ENCODE measurements at regions not wholly inside any gene's neighbourhood (a gene's known extent, or its start where the extent isn't known, plus 50 kb on each side); places are given as distances from the start of the nearest gene placed in this dataset.
"Not testable (repeated sequence)": the region's sequence is repeated elsewhere in the genome, so short reads cannot be mapped to it uniquely, and the experiment has no call there.

DNA sequence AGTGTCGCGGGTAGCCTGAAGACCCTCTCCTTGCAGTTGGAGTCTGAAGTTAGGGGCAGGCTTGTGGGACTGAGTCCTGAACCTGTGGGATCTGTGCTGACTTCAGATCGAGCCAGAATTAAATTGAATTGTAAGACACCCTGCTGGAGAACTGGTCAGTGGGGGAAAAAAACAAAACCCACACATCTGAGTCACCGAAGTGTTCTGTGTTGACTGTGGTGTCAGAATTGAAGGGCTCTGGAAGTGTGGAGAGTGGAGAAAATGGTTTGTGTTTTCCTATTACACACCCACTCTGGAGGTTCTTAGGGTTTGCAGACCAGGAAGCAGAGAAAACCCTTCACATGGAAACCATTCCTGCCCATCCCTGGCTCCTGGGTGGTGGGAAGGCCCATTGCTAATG, 209.5 kb upstream of the GALNT2 start:
- CTCF ChIA-PET, result no interaction called here
- Mint-ChIP-seq H3K4me3 (no peak overlapping the region), H3K9me3 (no peaks in the 10 kb centered on the region)

DNA sequence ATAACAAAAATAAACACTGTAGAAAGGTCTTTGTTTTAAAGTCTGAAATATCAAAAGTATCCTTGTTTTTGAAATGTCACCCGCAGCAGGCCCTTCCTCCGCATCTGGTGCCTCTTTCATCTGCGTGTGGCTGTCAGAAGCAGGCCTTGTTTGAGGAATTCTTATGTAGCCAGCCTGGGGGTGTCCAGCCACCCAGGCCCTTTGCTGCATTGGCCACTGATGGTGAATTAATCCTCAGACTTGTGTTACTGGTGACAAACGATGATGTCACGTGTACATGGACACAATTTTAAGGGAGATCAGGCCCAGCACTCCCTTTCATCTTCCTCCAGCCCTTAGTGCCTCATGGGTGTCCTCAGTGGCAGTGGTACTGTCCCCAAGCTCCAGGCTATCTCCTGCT, 208.0 kb upstream of the GALNT2 start:
- Mint-ChIP-seq H3K9me3 (no peaks in the 10 kb centered on the region), H3K27ac (no peak overlapping the region), H3K4me1 (peaks cover 13% of the 10 kb centered on the region), H3K4me3 (no peak overlapping the region), H3K36me3 (ENCODE audit: low read depth) (no peaks in the 10 kb centered on the region), H3K27me3 (peaks cover 5% of the 10 kb centered on the region)
- no peak for DNase-seq
- POLR2A ChIA-PET, result no interaction called here
- CTCF ChIA-PET, result no interaction called here

More for the DNA sequence above, 209.5 kb upstream of the GALNT2 start:
- peaks cover 5% of the 10 kb centered on the region for H3K27me3 Mint-ChIP-seq
- no peak overlapping the region for H3K27ac Mint-ChIP-seq
- no peaks in the 10 kb centered on the region for H3K36me3 Mint-ChIP-seq (ENCODE audit: low read depth)
- POLR2A ChIA-PET, result no interaction called here
- peaks cover 13% of the 10 kb centered on the region for H3K4me1 Mint-ChIP-seq
- no peak for DNase-seq

DNA sequence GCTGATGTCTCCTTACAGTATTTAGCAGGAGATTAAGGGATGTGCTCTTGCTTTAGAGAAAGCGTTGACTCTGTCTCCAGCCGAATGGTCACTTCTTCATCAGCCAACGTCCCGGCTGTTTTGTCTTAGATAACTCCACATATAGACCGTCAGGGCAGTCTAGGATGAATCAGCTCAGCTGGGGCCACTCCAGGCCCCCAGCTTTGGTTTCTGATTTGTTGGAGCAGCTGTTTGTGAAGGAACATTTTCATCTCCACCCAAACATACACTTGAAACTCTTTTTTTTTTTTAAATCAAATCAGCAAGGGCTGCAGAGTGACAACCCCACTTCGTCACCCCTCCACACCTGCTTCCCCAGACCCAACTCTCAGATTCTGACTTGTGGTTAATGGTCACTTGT, 206.1 kb upstream of the GALNT2 start:
- H3K4me1 Mint-ChIP-seq, result peaks cover 7% of the 10 kb centered on the region
- DNase-seq, result no peak
- no peaks in the 10 kb centered on the region for H3K27me3 Mint-ChIP-seq
- no peaks in the 10 kb centered on the region for H3K36me3 Mint-ChIP-seq (ENCODE audit: low read depth)
- no peak overlapping the region for H3K4me3 Mint-ChIP-seq
- H3K27ac Mint-ChIP-seq, result no peak overlapping the region
- ChIA-PET CTCF (interaction anchor here (0.7 to 1.7 kb wide), 2 partner anchors 8 to 651 kb away, joined by 3 read pairs; no protein-coding TSS in a partner anchor), POLR2A (no interaction called here)
- H3K9me3 Mint-ChIP-seq, result no peaks in the 10 kb centered on the region

DNA sequence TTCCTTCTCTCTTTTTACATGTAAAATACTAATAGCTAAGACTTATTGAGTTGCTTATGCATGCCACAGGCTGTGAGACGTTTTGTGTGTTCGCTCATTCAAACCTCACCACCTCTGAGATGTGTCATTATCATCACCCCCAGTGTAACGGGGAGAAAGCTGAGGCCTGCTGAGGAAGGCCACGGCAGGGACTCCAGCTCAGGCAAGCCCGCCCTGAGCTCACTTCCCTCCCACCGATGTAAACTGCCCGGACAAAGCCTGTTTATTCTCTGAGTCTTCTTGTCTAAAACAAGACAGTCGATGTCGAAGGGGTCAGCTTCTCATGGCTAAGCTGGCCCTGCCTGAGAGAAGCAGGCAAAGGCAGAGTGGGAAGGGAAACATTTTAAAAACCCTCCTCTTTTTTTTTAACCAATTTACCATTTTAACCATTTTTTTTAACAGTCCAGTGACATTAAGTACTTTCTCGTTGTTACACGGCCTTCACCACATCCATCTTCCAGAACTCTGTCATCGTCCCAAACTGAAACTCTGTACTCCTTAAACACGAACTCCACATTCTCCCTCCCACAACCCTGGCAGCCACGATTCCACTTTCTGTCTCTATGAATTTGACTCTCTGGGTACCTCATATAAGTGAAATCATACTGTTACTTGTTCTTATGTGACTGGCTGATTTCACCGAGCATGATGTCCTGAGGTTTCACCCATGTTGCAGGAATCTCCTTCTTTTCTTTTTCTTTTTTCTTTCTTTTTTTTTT, 204.8 kb upstream of the GALNT2 start:
- H3K27me3 Mint-ChIP-seq, result no peaks in the 10 kb centered on the region
- ChIA-PET POLR2A (interaction anchor here (0.7 kb wide), 1 partner anchor 290 kb away, joined by 4 read pairs; no protein-coding TSS in a partner anchor), CTCF (interaction anchor here (0.6 to 1.7 kb wide), 2 partner anchors 10 to 1559 kb away, joined by 3 read pairs; no protein-coding TSS in a partner anchor)
- peaks cover 2% of the 10 kb centered on the region for H3K4me1 Mint-ChIP-seq
- H3K36me3 Mint-ChIP-seq (ENCODE audit: low read depth), result no peaks in the 10 kb centered on the region
- no peak overlapping the region for H3K4me3 Mint-ChIP-seq
- no peak overlapping the region for H3K27ac Mint-ChIP-seq
- no peaks in the 10 kb centered on the region for H3K9me3 Mint-ChIP-seq
- DNase-seq, result no peak

DNA sequence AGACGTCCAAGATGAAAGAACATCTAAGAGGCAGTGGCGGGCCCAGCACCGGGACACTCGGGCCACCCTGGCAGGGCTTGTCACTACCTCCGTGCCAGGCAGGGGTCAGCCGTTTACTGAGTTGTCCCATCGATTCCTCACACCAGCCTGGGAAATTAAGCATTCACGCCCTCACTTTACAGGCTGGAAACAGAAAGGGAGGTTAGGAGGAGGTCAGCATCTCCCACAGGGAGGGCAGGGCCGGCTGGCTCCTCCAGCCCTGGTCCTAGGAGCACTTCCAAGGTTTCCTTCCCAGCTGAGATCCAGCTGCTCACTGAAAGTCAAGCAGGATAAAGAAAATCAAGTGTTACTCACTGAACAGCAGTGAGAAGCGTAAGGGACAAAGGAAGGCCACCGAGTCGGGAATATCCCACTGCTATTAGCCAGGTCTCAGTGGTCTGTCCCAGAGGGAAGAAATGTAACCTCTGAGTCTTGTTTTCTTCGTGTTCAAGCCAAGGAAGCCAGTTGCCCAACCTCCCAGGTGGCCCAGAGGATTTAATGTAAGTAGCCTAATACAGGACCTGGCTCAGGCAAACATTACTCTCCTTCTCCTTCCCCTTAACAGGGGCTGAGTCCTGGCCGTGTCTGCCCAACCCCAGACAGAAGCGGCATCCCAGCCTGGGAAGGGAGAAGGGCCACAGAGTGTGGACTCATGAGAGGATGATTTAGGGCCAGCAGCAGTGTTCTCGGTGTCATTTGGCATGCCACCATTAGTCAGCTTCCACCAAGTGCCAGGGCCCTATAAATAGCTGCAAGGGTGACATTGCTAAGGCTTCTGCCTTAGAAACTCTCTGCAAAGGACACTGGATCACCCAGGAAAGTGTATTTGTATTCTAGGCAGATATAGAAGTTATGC, 203.1 kb upstream of the GALNT2 start:
- Mint-ChIP-seq H3K36me3 (ENCODE audit: low read depth) (no peaks in the 10 kb centered on the region), H3K4me3 (no peak overlapping the region), H3K27ac (no peak overlapping the region), H3K4me1 (peaks cover 2% of the 10 kb centered on the region), H3K27me3 (no peaks in the 10 kb centered on the region), H3K9me3 (no peaks in the 10 kb centered on the region)
- POLR2A ChIA-PET, result no interaction called here
- CTCF ChIA-PET, result no interaction called here
- DNase-seq, result no peak

DNA sequence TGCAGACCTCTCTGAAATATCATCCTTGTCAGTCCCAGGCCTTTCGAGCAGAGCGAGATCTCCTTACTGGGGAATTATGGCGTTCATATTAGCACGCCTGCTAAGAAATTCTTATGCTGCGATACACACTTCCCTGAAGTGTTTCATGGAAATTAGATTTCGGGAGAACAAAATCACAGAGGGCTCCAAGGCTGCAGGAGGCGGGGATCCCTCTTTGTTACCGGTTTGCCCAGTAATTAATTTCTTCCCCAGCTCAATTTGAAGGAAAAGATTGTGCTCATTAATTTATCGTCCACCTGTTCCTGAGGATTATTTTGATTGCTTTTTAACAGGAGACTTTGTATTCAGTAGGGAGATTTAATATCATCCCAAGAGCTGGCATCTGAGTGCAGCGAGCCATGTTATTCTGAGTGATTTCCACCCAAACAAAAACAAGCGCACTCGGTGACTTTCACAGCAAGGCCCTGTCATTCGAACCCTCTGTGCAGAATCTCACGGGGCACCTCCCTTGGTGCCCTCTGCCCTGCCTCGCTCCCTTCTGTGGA, 202.3 kb upstream of the GALNT2 start:
- CTCF ChIA-PET, result no interaction called here

DNA sequence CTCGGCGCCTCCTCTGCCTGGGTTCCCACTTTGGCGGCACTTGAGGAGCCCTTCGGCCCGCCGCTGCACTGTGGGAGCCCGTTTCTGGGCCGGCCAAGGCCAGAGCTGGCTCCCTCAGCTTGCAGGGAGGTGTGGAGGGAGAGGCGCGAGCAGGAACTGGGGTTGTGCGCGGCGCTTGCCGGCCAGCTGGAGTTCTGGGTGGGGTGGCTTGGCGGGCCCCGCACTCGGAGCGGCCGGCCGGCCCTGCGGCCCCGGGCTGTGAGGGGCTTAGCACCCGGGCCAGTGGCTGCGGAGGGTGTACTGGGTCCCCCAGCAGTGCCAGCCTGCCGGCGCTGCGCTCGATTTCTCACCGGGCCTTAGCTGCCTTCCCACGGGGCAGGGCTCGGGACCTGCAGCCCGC, 201.7 kb upstream of the GALNT2 start:
- H3K36me3 Mint-ChIP-seq (ENCODE audit: low read depth); H3K27me3 Mint-ChIP-seq; CTCF ChIA-PET; H3K9me3 Mint-ChIP-seq; H3K4me3 Mint-ChIP-seq; DNase-seq; H3K4me1 Mint-ChIP-seq; H3K27ac Mint-ChIP-seq; POLR2A ChIA-PET: not testable (repeated sequence)

More for the DNA sequence above, 202.3 kb upstream of the GALNT2 start:
- Mint-ChIP-seq H3K27me3 (peaks cover 2% of the 10 kb centered on the region), H3K27ac (no peak overlapping the region), H3K4me3 (no peak overlapping the region), H3K36me3 (ENCODE audit: low read depth) (no peaks in the 10 kb centered on the region), H3K9me3 (no peaks in the 10 kb centered on the region), H3K4me1 (peaks cover 2% of the 10 kb centered on the region)
- POLR2A ChIA-PET, result no interaction called here
- no peak for DNase-seq

DNA sequence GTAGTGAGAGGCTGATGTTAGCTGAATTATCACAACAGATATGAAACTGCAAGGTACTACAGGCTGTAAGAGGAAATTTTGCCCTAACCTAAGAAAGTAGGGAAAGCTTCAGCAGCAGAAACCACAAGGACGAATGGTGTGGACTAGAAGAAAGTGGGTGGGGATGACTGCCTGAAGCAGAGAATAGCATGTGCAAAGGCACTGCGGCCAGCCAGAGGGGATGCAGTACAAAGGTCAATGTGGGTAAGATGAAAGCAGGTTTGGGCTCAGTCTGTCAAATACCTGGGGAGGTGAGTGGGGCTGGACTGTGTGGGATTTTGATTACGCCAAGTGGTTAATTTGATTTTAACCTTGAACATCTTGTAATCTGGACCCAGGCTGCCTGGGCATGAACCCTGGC, 199.3 kb upstream of the GALNT2 start:
- DNase-seq, result no peak
- CTCF ChIA-PET, result no interaction called here
- H3K4me3 Mint-ChIP-seq, result no peak overlapping the region
- POLR2A ChIA-PET, result no interaction called here
- H3K36me3 Mint-ChIP-seq (ENCODE audit: low read depth), result no peaks in the 10 kb centered on the region
- H3K4me1 Mint-ChIP-seq, result no peaks in the 10 kb centered on the region
- no peak overlapping the region for H3K27ac Mint-ChIP-seq
- no peaks in the 10 kb centered on the region for H3K9me3 Mint-ChIP-seq
- peaks cover 2% of the 10 kb centered on the region for H3K27me3 Mint-ChIP-seq

DNA sequence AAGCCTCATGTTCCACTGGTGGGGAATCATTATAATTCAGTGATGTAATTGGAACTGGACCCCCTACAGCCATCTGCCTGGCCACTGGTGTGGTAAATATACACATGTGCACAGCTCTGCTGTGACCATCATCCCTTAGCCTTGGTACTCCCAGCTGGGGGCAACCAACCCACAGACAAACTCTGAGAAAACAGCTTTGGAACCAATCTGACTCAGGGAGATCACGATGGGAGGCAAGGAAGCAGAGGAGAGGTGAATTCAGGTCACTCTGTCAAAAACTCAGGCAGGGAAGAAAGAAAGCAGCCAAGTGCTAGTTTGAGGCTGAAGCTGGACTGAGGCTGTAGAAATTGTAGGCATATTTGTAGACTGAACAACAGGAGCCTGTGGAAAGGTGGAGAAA, 197.8 kb upstream of the GALNT2 start:
- Mint-ChIP-seq H3K4me1 (no peaks in the 10 kb centered on the region), H3K27ac (no peak overlapping the region), H3K4me3 (no peak overlapping the region), H3K27me3 (peaks cover 2% of the 10 kb centered on the region), H3K9me3 (no peaks in the 10 kb centered on the region), H3K36me3 (ENCODE audit: low read depth) (no peaks in the 10 kb centered on the region)
- no peak for DNase-seq
- POLR2A ChIA-PET, result no interaction called here
- CTCF ChIA-PET, result interaction anchor here (1.0 kb wide), 1 partner anchor 15 kb away, joined by 3 read pairs; no protein-coding TSS in a partner anchor

DNA sequence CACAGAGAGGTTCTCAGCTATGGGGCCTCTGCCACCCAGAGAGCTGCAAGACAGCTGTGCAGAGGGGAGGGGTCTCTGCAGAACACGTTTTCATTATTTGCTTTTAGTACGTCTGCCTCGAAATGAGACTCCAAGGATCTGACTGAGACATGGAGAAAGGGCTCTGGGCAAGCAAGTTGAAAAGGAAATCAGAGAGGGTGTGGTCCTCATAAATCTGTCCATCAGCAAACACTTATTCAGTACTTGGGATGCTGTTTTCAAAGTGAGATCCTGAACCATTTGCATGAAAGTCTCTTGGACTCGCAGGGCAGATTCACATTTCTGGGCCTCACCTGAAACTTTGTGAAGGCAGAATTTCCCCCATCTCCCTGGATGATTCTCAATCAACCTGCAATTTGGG, 197.4 kb upstream of the GALNT2 start:
- H3K36me3 Mint-ChIP-seq (ENCODE audit: low read depth), result no peaks in the 10 kb centered on the region
- no peak overlapping the region for H3K27ac Mint-ChIP-seq
- no peak for DNase-seq
- H3K4me1 Mint-ChIP-seq, result no peaks in the 10 kb centered on the region
- no peaks in the 10 kb centered on the region for H3K9me3 Mint-ChIP-seq
- peaks cover 2% of the 10 kb centered on the region for H3K27me3 Mint-ChIP-seq
- ChIA-PET POLR2A (no interaction called here), CTCF (interaction anchor here (1.0 kb wide), 1 partner anchor 15 kb away, joined by 3 read pairs; no protein-coding TSS in a partner anchor)
- H3K4me3 Mint-ChIP-seq, result no peak overlapping the region

DNA sequence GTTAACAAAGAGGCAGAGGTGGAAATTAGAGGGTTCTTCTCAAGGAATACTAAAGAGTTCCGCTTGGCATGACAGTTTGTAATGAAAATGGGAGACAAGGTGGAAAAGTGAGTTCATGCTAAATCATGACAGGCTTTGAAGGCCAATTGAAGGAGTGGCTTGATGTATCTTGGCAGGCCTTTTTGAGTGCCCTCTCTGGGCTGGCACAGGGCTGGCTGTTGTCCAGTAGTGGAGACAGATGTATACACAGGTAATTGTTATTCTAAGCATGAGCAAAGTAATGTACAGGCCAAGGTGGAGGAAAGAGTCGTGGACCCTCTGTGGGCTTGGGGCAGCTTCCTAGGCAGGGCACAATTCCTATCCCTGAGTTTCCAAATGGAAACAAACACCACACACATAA, 196.7 kb upstream of the GALNT2 start:
- Mint-ChIP-seq H3K27ac (no peak overlapping the region), H3K27me3 (peaks cover 2% of the 10 kb centered on the region), H3K4me1 (no peaks in the 10 kb centered on the region), H3K9me3 (no peaks in the 10 kb centered on the region), H3K4me3 (no peak overlapping the region), H3K36me3 (ENCODE audit: low read depth) (no peaks in the 10 kb centered on the region)
- CTCF ChIA-PET, result no interaction called here
- DNase-seq, result no peak
- POLR2A ChIA-PET, result no interaction called here

DNA sequence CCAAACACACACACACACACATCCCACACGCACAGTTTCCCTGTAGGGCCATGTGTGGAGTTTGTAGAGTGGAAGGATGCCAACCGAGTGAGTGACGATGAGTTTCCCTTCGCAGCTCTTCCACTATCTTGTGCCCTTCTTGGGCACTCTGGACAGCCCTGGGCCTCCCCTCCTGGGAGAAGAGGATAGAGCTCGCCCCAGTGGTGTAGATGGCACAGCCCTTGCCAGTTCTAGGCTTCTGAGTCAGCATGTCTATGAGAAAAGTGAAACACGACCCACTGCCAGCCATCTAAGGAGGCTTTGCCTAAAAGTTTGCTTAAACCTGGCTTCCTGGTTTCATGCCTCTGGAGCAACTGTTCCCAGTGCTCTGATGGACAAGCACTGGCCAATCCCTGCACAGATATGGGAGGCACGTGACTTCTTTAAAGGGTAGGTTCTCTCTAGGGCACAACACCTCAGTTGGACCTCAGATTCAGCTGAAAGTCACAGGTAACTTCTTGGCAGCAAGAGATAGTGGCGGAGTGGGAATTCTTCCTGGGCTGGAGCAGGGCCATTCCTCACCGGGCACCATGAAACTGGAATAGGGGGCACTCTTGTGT, 195.9 kb upstream of the GALNT2 start:
- Mint-ChIP-seq H3K27me3 (peaks cover 2% of the 10 kb centered on the region), H3K4me3 (no peak overlapping the region), H3K4me1 (no peaks in the 10 kb centered on the region), H3K9me3 (no peaks in the 10 kb centered on the region), H3K36me3 (ENCODE audit: low read depth) (no peaks in the 10 kb centered on the region), H3K27ac (no peak overlapping the region)
- no peak for DNase-seq
- CTCF ChIA-PET, result no interaction called here
- POLR2A ChIA-PET, result no interaction called here

DNA sequence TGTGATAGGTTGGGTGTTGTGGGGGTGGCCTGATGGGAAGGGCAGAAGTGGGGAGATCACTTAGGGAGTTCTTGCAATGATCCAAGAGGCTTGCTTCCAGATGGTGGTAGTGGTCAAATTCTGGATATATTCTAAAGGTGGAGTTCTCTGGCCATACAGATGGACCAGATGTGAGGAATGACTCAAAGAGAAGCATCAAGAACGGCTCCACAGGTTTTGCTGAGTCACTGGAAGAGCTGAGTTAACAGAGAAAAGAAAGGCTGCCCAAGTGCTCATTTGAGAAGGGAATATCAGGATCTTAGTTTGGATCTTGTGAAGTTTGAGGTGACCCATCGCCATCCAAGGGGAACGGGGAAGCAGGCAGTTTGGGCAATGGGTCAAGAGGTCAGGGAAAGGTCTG, 192.9 kb upstream of the GALNT2 start:
- Mint-ChIP-seq H3K4me3 (no peak overlapping the region), H3K36me3 (ENCODE audit: low read depth) (no peaks in the 10 kb centered on the region), H3K9me3 (no peaks in the 10 kb centered on the region), H3K27ac (no peak overlapping the region), H3K4me1 (no peaks in the 10 kb centered on the region), H3K27me3 (peaks cover 8% of the 10 kb centered on the region)
- no peak for DNase-seq
- CTCF ChIA-PET, result no interaction called here
- POLR2A ChIA-PET, result no interaction called here
